ENCODE measurements at regions not wholly inside any gene's neighbourhood (a gene's known extent, or its start where the extent isn't known, plus 50 kb on each side); places are given as distances from the start of the nearest gene placed in this dataset.

- TF ChIP-seq CTCF (conservative IDR thresholded peaks at IDR 0.05): no peak
- no peak overlapping the region for H3K27ac ChIP-seq
Observed at GRCh38 chr6:164011321-164011720, 596.8 kb downstream of the QKI start.

- H3K27ac ChIP-seq: no peak overlapping the region
- no peak for TF ChIP-seq CTCF (conservative IDR thresholded peaks at IDR 0.05)
Observed at GRCh38 chr6:164010441-164011103, 596.1 kb downstream of the QKI start.

GRCh38 chr6:164008902-164009301 lies 594.4 kb downstream of the QKI start:
- H3K27ac ChIP-seq: no peak overlapping the region
- TF ChIP-seq CTCF (conservative IDR thresholded peaks at IDR 0.05): no peak

- H3K27ac ChIP-seq: no peak overlapping the region
- no peak for TF ChIP-seq CTCF (conservative IDR thresholded peaks at IDR 0.05)
Observed at GRCh38 chr6:164007881-164008280, 593.4 kb downstream of the QKI start.

- no peak overlapping the region for H3K27ac ChIP-seq
- TF ChIP-seq CTCF (conservative IDR thresholded peaks at IDR 0.05): no peak
Observed at GRCh38 chr6:164006459-164006858, 591.9 kb downstream of the QKI start.

GRCh38 chr6:164005004-164005711 lies 590.6 kb downstream of the QKI start:
- TF ChIP-seq CTCF (conservative IDR thresholded peaks at IDR 0.05): no peak
- H3K27ac ChIP-seq: no peak overlapping the region

GRCh38 chr6:164000276-164000675 lies 585.8 kb downstream of the QKI start:
- TF ChIP-seq CTCF (conservative IDR thresholded peaks at IDR 0.05): no peak

More at GRCh38 chr6:164000276-164000675, 585.8 kb downstream of the QKI start:
- H3K27ac ChIP-seq: no peak overlapping the region
